ENCODE measurements at regions not wholly inside any gene's neighbourhood (a gene's known extent, or its start where the extent isn't known, plus 50 kb on each side); places are given as distances from the start of the nearest gene placed in this dataset.

GRCh38 chr1:37085393-37085792 lies 51.1 kb upstream of the GRIK3 start:
- Histone ChIP-seq H3K9me3 (ENCODE audit: insufficient read depth, low read length) (no peaks in the 10 kb centered on the region), H3K4me2 (ENCODE audit: low read depth, low read length, poor library complexity, severe bottlenecking) (no peak overlapping the region), H3K4me3 (ENCODE audit: insufficient read depth, low read length, poor library complexity, severe bottlenecking) (no peak overlapping the region), H3K9me2 (replicated peaks; ENCODE audit: insufficient read depth, low read length) (no peaks in the 10 kb centered on the region), H2AFZ (ENCODE audit: low read depth, low read length, severe bottlenecking) (no peak overlapping the region), H3F3A (ENCODE audit: insufficient read depth) (no peaks in the 10 kb centered on the region), H3K79me2 (ENCODE audit: insufficient read depth, low read length) (no peaks in the 10 kb centered on the region), H3K36me3 (ENCODE audit: low read length) (no peaks in the 10 kb centered on the region), H3K9ac (ENCODE audit: low read length) (no peak overlapping the region), H3K27ac (ENCODE audit: low read depth, low read length) (no peak overlapping the region), H4K20me1 (ENCODE audit: low read depth, low read length) (no peaks in the 10 kb centered on the region), H3K27me3 (ENCODE audit: low read length) (no peaks in the 10 kb centered on the region)
- TF ChIP-seq CTCF (IDR thresholded peaks at IDR 0.05; ENCODE audit: insufficient read depth, low read length, poor library complexity, severe bottlenecking) = no peak
- TF ChIP-seq EZH2phosphoT487 (conservative IDR thresholded peaks at IDR 0.05; ENCODE audit: low read length) = no peak

GRCh38 chr1:37089750-37090149 lies 55.4 kb upstream of the GRIK3 start:
- Histone ChIP-seq H3K9me3 (ENCODE audit: insufficient read depth, low read length) (no peaks in the 10 kb centered on the region), H4K20me1 (ENCODE audit: low read depth, low read length) (no peaks in the 10 kb centered on the region), H3K4me3 (ENCODE audit: insufficient read depth, low read length, poor library complexity, severe bottlenecking) (no peak overlapping the region), H3K36me3 (ENCODE audit: low read length) (no peaks in the 10 kb centered on the region), H3K4me2 (ENCODE audit: low read depth, low read length, poor library complexity, severe bottlenecking) (no peak overlapping the region), H2AFZ (ENCODE audit: low read depth, low read length, severe bottlenecking) (no peak overlapping the region), H3K9ac (ENCODE audit: low read length) (no peak overlapping the region), H3K9me2 (replicated peaks; ENCODE audit: insufficient read depth, low read length) (no peaks in the 10 kb centered on the region), H3K27me3 (ENCODE audit: low read length) (no peaks in the 10 kb centered on the region), H3K79me2 (ENCODE audit: insufficient read depth, low read length) (no peaks in the 10 kb centered on the region), H3K27ac (ENCODE audit: low read depth, low read length) (no peak overlapping the region), H3F3A (ENCODE audit: insufficient read depth) (no peaks in the 10 kb centered on the region)
- TF ChIP-seq EZH2phosphoT487 (conservative IDR thresholded peaks at IDR 0.05; ENCODE audit: low read length) = no peak
- no peak for TF ChIP-seq CTCF (IDR thresholded peaks at IDR 0.05; ENCODE audit: insufficient read depth, low read length, poor library complexity, severe bottlenecking)

GRCh38 chr1:37090671-37091070 lies 56.4 kb upstream of the GRIK3 start:
- no peaks in the 10 kb centered on the region for H3K79me2 ChIP-seq (ENCODE audit: insufficient read depth, low read length)
- H3K4me2 ChIP-seq (ENCODE audit: low read depth, low read length, poor library complexity, severe bottlenecking) = no peak overlapping the region
- H4K20me1 ChIP-seq (ENCODE audit: low read depth, low read length) = no peaks in the 10 kb centered on the region
- no peak overlapping the region for H3K27ac ChIP-seq (ENCODE audit: low read depth, low read length)
- no peaks in the 10 kb centered on the region for H3K9me2 ChIP-seq (replicated peaks; ENCODE audit: insufficient read depth, low read length)
- H3K36me3 ChIP-seq (ENCODE audit: low read length) = no peaks in the 10 kb centered on the region
- H3K9me3 ChIP-seq (ENCODE audit: insufficient read depth, low read length) = no peaks in the 10 kb centered on the region
- H3K9ac ChIP-seq (ENCODE audit: low read length) = no peak overlapping the region
- no peak for TF ChIP-seq EZH2phosphoT487 (conservative IDR thresholded peaks at IDR 0.05; ENCODE audit: low read length)
- no peak for TF ChIP-seq CTCF (IDR thresholded peaks at IDR 0.05; ENCODE audit: insufficient read depth, low read length, poor library complexity, severe bottlenecking)
- no peaks in the 10 kb centered on the region for H3F3A ChIP-seq (ENCODE audit: insufficient read depth)
- H3K4me3 ChIP-seq (ENCODE audit: insufficient read depth, low read length, poor library complexity, severe bottlenecking) = no peak overlapping the region
- H3K27me3 ChIP-seq (ENCODE audit: low read length) = no peaks in the 10 kb centered on the region
- no peak overlapping the region for H2AFZ ChIP-seq (ENCODE audit: low read depth, low read length, severe bottlenecking)

GRCh38 chr1:37092937-37093336 lies 58.6 kb upstream of the GRIK3 start:
- Histone ChIP-seq H3K4me2 (ENCODE audit: low read depth, low read length, poor library complexity, severe bottlenecking) (no peak overlapping the region), H3F3A (ENCODE audit: insufficient read depth) (no peaks in the 10 kb centered on the region), H3K79me2 (ENCODE audit: insufficient read depth, low read length) (no peaks in the 10 kb centered on the region), H3K27ac (ENCODE audit: low read depth, low read length) (no peak overlapping the region), H3K9me2 (replicated peaks; ENCODE audit: insufficient read depth, low read length) (no peaks in the 10 kb centered on the region), H3K27me3 (ENCODE audit: low read length) (no peaks in the 10 kb centered on the region), H3K36me3 (ENCODE audit: low read length) (no peaks in the 10 kb centered on the region), H3K9me3 (ENCODE audit: insufficient read depth, low read length) (no peaks in the 10 kb centered on the region), H2AFZ (ENCODE audit: low read depth, low read length, severe bottlenecking) (no peak overlapping the region), H3K9ac (ENCODE audit: low read length) (no peak overlapping the region), H4K20me1 (ENCODE audit: low read depth, low read length) (no peaks in the 10 kb centered on the region), H3K4me3 (ENCODE audit: insufficient read depth, low read length, poor library complexity, severe bottlenecking) (no peak overlapping the region)
- no peak for TF ChIP-seq EZH2phosphoT487 (conservative IDR thresholded peaks at IDR 0.05; ENCODE audit: low read length)
- no peak for TF ChIP-seq CTCF (IDR thresholded peaks at IDR 0.05; ENCODE audit: insufficient read depth, low read length, poor library complexity, severe bottlenecking)

All from SU-DHL-6 (cell line).